ENCODE measurements at regions not wholly inside any gene's neighbourhood (a gene's known extent, or its start where the extent isn't known, plus 50 kb on each side); places are given as distances from the start of the nearest gene placed in this dataset.

DNA sequence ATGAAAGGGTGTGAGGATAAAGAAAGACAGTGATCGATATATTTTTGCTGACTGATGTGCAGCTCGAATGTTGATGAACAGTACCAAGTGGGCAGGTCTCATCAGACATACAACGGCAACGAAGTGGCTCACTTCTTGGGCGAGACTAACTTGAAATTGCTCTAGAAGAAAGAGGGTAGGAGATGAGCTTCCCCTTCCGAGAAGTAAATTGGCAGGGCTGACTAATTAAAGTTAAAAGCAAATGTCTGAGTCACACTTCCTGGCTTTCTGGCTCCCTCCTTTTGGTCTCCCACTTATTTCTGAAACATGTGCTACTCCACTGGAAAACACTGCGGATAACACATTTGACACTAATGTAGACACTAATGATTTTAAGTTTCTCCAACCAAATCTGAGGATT lies 228.3 kb downstream of the ABHD5 start:
- H3K36me3 ChIP-seq (ENCODE audit: control insufficient read depth, insufficient read depth, low read length) = no peaks in the 10 kb centered on the region
- CTCF ChIA-PET = no interaction called here
- WGBS, 2 experiments (ENCODE audit: extremely low coverage in 2 of 2, insufficient read length in 1 of 2) = 92% methylated on average over 4 of the region's 7 CpGs; no CpG with 5 or more reads in 1 of the 2 experiments
- H2AK9ac ChIP-seq (replicated peaks; ENCODE audit: low read depth, low read length, poor library complexity) = no peak overlapping the region
- H3K4ac ChIP-seq (ENCODE audit: low read depth, low read length) = no peak overlapping the region
- H3K23ac ChIP-seq (ENCODE audit: low read depth, low read length) = no peak overlapping the region
- H3K4me2 ChIP-seq (ENCODE audit: low read depth, low read length) = no peak overlapping the region
- no peaks in the 10 kb centered on the region for H3K4me1 ChIP-seq (ENCODE audit: control insufficient read depth, insufficient read depth, low read length)
- TF ChIP-seq CEBPB (IDR thresholded peaks at IDR 0.05; ENCODE audit: low read depth, low read length) (no peak), SMC3 (IDR thresholded peaks at IDR 0.05; ENCODE audit: low read depth, low read length) (no peak), BHLHE40 (IDR thresholded peaks at IDR 0.05; ENCODE audit: low read depth, low read length) (no peak), NFE2L2 (IDR thresholded peaks at IDR 0.05; ENCODE audit: low read depth, low read length) (no peak), FOS (IDR thresholded peaks at IDR 0.05; ENCODE audit: low read depth, low read length) (no peak), RFX5 (IDR thresholded peaks at IDR 0.05; ENCODE audit: low read depth, low read length) (no peak), USF2 (IDR thresholded peaks at IDR 0.05; ENCODE audit: low read depth, low read length) (no peak), CTCF (conservative IDR thresholded peaks at IDR 0.05; ENCODE audit: low read depth, low read length) (no peak), MAZ (IDR thresholded peaks at IDR 0.05; ENCODE audit: borderline replicate concordance, low read depth, low read length) (no peak), RAD21 (IDR thresholded peaks at IDR 0.05; ENCODE audit: low read length) (no peak), MAFK (IDR thresholded peaks at IDR 0.05; ENCODE audit: low read depth, low read length) (no peak), RCOR1 (IDR thresholded peaks at IDR 0.05; ENCODE audit: insufficient replicate concordance, low read length) (no peak), CHD1 (IDR thresholded peaks at IDR 0.05; ENCODE audit: low read depth, low read length) (no peak), MXI1 (IDR thresholded peaks at IDR 0.05; ENCODE audit: borderline replicate concordance, low read depth, low read length) (no peak), POLR2A (IDR thresholded peaks at IDR 0.05; ENCODE audit: low read depth, low read length) (no peak)
- TF ChIP-seq, protein P1, sequence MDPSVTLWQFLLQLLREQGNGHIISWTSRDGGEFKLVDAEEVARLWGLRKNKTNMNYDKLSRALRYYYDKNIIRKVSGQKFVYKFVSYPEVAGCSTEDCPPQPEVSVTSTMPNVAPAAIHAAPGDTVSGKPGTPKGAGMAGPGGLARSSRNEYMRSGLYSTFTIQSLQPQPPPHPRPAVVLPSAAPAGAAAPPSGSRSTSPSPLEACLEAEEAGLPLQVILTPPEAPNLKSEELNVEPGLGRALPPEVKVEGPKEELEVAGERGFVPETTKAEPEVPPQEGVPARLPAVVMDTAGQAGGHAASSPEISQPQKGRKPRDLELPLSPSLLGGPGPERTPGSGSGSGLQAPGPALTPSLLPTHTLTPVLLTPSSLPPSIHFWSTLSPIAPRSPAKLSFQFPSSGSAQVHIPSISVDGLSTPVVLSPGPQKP (IDR thresholded peaks at IDR 0.05; ENCODE audit: borderline replicate concordance, low read depth, low read length) = no peak
- H3K27ac ChIP-seq (ENCODE audit: insufficient read depth, low read length) = no peak overlapping the region
- dilution Hi-C loops (cut with HindIII; ENCODE audit: low sequenced_read_pairs, unreplicated experiment) = no loop called here
- H2AFZ ChIP-seq (replicated peaks; ENCODE audit: low read length, poor library complexity) = no peak overlapping the region
- intact Hi-C loops (cut with micrococcal nuclease) = no loop called here
- H2BK15ac ChIP-seq (ENCODE audit: low read depth, low read length) = no peak overlapping the region
- DNase-seq (no peak), ATAC-seq (ENCODE audit: low read depth) (no peak)
- no peak overlapping the region for H2BK20ac ChIP-seq (ENCODE audit: low read depth, low read length)
- in situ Hi-C loops (cut with MboI; ENCODE audit: low sequenced_read_pairs) = no loop called here
- no peak overlapping the region for H2AK5ac ChIP-seq (ENCODE audit: low read depth, low read length)
- no peaks in the 10 kb centered on the region for H4K20me1 ChIP-seq (ENCODE audit: insufficient read depth, low read length)
- no peak overlapping the region for H3K4me3 ChIP-seq (ENCODE audit: insufficient read depth, low read depth, low read length)
- no peaks in the 10 kb centered on the region for H3K79me1 ChIP-seq (ENCODE audit: low read depth in 1 of 2, low read length in 2 of 2)
- H3K27me3 ChIP-seq (ENCODE audit: control insufficient read depth, insufficient read depth, low read length) = peaks cover 13% of the 10 kb centered on the region
- H3K56ac ChIP-seq (ENCODE audit: extremely low read depth, insufficient read depth, low read length) = no peak overlapping the region
- H4K5ac ChIP-seq (ENCODE audit: low read depth, low read length) = no peak overlapping the region
- H4K91ac ChIP-seq (ENCODE audit: insufficient read depth, low read depth, low read length) = no peak overlapping the region
- no peak overlapping the region for H4K8ac ChIP-seq (ENCODE audit: low read depth in 2 of 2, low read length in 2 of 2)
- no peak overlapping the region for H3K9ac ChIP-seq (ENCODE audit: low read depth, low read length)
- peaks cover 9% of the 10 kb centered on the region for H3K9me3 ChIP-seq (ENCODE audit: control insufficient read depth, insufficient read depth, low read length)
- POLR2A ChIA-PET (ENCODE audit: unreplicated experiment) = no interaction called here
- H3K9me1 ChIP-seq (ENCODE audit: insufficient read depth, low read length) = no peaks in the 10 kb centered on the region
- H2BK5ac ChIP-seq (ENCODE audit: low read depth, low read length, poor library complexity, severe bottlenecking) = no peak overlapping the region
- H3K18ac ChIP-seq (ENCODE audit: low read depth, low read length) = no peak overlapping the region
- no peak overlapping the region for H2BK120ac ChIP-seq (ENCODE audit: low read depth, low read length)
- H3K14ac ChIP-seq (replicated peaks; ENCODE audit: low read depth, low read length) = no peak overlapping the region
- no TSS peak for BruUV-seq (replicated peaks)

Data from IMR-90 (cell line).